ENCODE measurements at regions not wholly inside any gene's neighbourhood (a gene's known extent, or its start where the extent isn't known, plus 50 kb on each side); places are given as distances from the start of the nearest gene placed in this dataset.

GRCh38 chr18:68267583-68267982 lies 447.3 kb downstream of the TMX3 start:
- Histone ChIP-seq H4K20me1 (ENCODE audit: insufficient read depth, low read length, poor library complexity, severe bottlenecking) (no peaks in the 10 kb centered on the region), H3K9me3 (ENCODE audit: insufficient read depth, low read depth, low read length) (no peaks in the 10 kb centered on the region), H3K9ac (ENCODE audit: low read depth, low read length, poor library complexity, severe bottlenecking) (no peak overlapping the region), H3F3A (ENCODE audit: low read depth) (no peaks in the 10 kb centered on the region), H3K4me2 (ENCODE audit: low read depth, low read length, poor library complexity, severe bottlenecking) (no peak overlapping the region), H3K36me3 (ENCODE audit: insufficient read depth, low read length) (no peaks in the 10 kb centered on the region), H3K4me3 (ENCODE audit: low read length, poor library complexity, severe bottlenecking) (no peak overlapping the region), H2AFZ (ENCODE audit: low read length) (no peak overlapping the region), H3K4me1 (ENCODE audit: insufficient read depth, low read length, poor library complexity, severe bottlenecking) (no peaks in the 10 kb centered on the region), H3K79me2 (ENCODE audit: insufficient read depth, low read length) (no peaks in the 10 kb centered on the region), H3K9me2 (replicated peaks; ENCODE audit: low read depth, low read length) (no peaks in the 10 kb centered on the region), H3K27me3 (ENCODE audit: insufficient read depth, low read length, poor library complexity, severe bottlenecking) (no peaks in the 10 kb centered on the region)
- no peak for TF ChIP-seq EZH2phosphoT487 (IDR thresholded peaks at IDR 0.05; ENCODE audit: borderline replicate concordance)
- TF ChIP-seq CTCF (conservative IDR thresholded peaks at IDR 0.05; ENCODE audit: low read length), result no peak

- H3K9me3 ChIP-seq (ENCODE audit: insufficient read depth, low read depth, low read length), result no peaks in the 10 kb centered on the region
- no peaks in the 10 kb centered on the region for H3F3A ChIP-seq (ENCODE audit: low read depth)
- H2AFZ ChIP-seq (ENCODE audit: low read length), result no peak overlapping the region
- H3K4me3 ChIP-seq (ENCODE audit: low read length, poor library complexity, severe bottlenecking), result no peak overlapping the region
- H3K79me2 ChIP-seq (ENCODE audit: insufficient read depth, low read length), result no peaks in the 10 kb centered on the region
- TF ChIP-seq EZH2phosphoT487 (IDR thresholded peaks at IDR 0.05; ENCODE audit: borderline replicate concordance), result no peak
- no peak for TF ChIP-seq CTCF (conservative IDR thresholded peaks at IDR 0.05; ENCODE audit: low read length)
- no peaks in the 10 kb centered on the region for H3K36me3 ChIP-seq (ENCODE audit: insufficient read depth, low read length)
- no peaks in the 10 kb centered on the region for H4K20me1 ChIP-seq (ENCODE audit: insufficient read depth, low read length, poor library complexity, severe bottlenecking)
- H3K4me1 ChIP-seq (ENCODE audit: insufficient read depth, low read length, poor library complexity, severe bottlenecking), result no peaks in the 10 kb centered on the region
- H3K4me2 ChIP-seq (ENCODE audit: low read depth, low read length, poor library complexity, severe bottlenecking), result no peak overlapping the region
- H3K9me2 ChIP-seq (replicated peaks; ENCODE audit: low read depth, low read length), result no peaks in the 10 kb centered on the region
- no peak overlapping the region for H3K9ac ChIP-seq (ENCODE audit: low read depth, low read length, poor library complexity, severe bottlenecking)
- no peaks in the 10 kb centered on the region for H3K27me3 ChIP-seq (ENCODE audit: insufficient read depth, low read length, poor library complexity, severe bottlenecking)
Observed at GRCh38 chr18:68263481-68263880, 451.4 kb downstream of the TMX3 start.

- TF ChIP-seq CTCF (conservative IDR thresholded peaks at IDR 0.05; ENCODE audit: low read length), result no peak
- no peak for TF ChIP-seq EZH2phosphoT487 (IDR thresholded peaks at IDR 0.05; ENCODE audit: borderline replicate concordance)
- Histone ChIP-seq H3K4me3 (ENCODE audit: low read length, poor library complexity, severe bottlenecking) (no peak overlapping the region), H3K4me2 (ENCODE audit: low read depth, low read length, poor library complexity, severe bottlenecking) (no peak overlapping the region), H2AFZ (ENCODE audit: low read length) (no peak overlapping the region), H3K27me3 (ENCODE audit: insufficient read depth, low read length, poor library complexity, severe bottlenecking) (no peaks in the 10 kb centered on the region), H3K9ac (ENCODE audit: low read depth, low read length, poor library complexity, severe bottlenecking) (no peak overlapping the region), H3K36me3 (ENCODE audit: insufficient read depth, low read length) (no peaks in the 10 kb centered on the region), H3K4me1 (ENCODE audit: insufficient read depth, low read length, poor library complexity, severe bottlenecking) (no peaks in the 10 kb centered on the region), H3K9me2 (replicated peaks; ENCODE audit: low read depth, low read length) (no peaks in the 10 kb centered on the region), H3F3A (ENCODE audit: low read depth) (no peaks in the 10 kb centered on the region), H4K20me1 (ENCODE audit: insufficient read depth, low read length, poor library complexity, severe bottlenecking) (no peaks in the 10 kb centered on the region), H3K9me3 (ENCODE audit: insufficient read depth, low read depth, low read length) (no peaks in the 10 kb centered on the region), H3K79me2 (ENCODE audit: insufficient read depth, low read length) (no peaks in the 10 kb centered on the region)
Observed at GRCh38 chr18:68262690-68263294, 452.1 kb downstream of the TMX3 start.
